ENCODE measurements at regions not wholly inside any gene's neighbourhood (a gene's known extent, or its start where the extent isn't known, plus 50 kb on each side); places are given as distances from the start of the nearest gene placed in this dataset.

DNA sequence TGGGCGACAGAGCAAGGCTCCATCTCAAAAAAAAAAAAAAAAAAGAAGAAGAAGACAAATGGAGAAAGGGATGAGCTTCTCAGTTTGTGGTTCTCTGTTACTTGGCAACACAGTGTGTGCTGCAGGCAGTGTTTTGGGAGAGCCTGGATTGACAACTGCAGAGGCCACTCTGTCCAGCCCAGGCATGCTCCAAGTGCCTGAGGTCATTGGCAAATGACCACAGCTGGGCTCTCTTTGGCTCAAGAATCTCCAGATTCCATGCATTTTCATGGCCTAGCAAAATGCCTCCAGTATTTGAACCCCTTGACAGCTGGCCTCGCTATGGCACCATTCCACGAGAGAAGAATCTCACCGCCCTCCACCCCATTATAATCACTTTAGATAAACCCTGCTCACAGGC is 126.2 kb downstream of the ANKRD60 start:
- no peak for TF ChIP-seq CTCF (conservative IDR thresholded peaks at IDR 0.05)
- Mint-ChIP-seq H3K4me3 (no peak overlapping the region), H3K27me3 (ENCODE audit: low read depth) (peaks cover 13% of the 10 kb centered on the region; the same call in 1 of the 2 replicates), H3K27ac (peak overlapping the region in 1 of 3 experiments; percentile 55; a peak in 1 of 7 replicates), H3K9me3 (peaks cover 0 to 4% of the 10 kb centered on the region in 2 experiments; a peak in 3 of 5 replicates), H3K4me1 (peaks cover 4 to 11% of the 10 kb centered on the region in 2 experiments; a peak in 3 of 4 replicates), H3K36me3 (ENCODE audit: insufficient read depth in 1 of 3, low read depth in 3 of 3) (no peaks in the 10 kb centered on the region; a peak in 2 of 7 replicates)
- Histone ChIP-seq H2BK15ac (ENCODE audit: low read depth, low read length) (no peak overlapping the region), H2AFZ (ENCODE audit: low read length) (no peak overlapping the region), H3K56ac (ENCODE audit: insufficient read length, low read depth, low read length) (no peak overlapping the region), H2AK5ac (ENCODE audit: insufficient read length, low read length) (no peak overlapping the region), H2BK12ac (ENCODE audit: insufficient read length, low read depth, low read length) (no peak overlapping the region), H4K8ac (replicated peaks; ENCODE audit: insufficient read length, low read depth, low read length) (no peak overlapping the region), H3K9me3 (ENCODE audit: control insufficient read depth, low read depth, low read length) (no peaks in the 10 kb centered on the region), H3K23me2 (ENCODE audit: insufficient read length, low read depth, low read length, poor library complexity, severe bottlenecking) (no peaks in the 10 kb centered on the region), H2BK20ac (ENCODE audit: low read depth, low read length, poor library complexity, severe bottlenecking) (no peak overlapping the region), H4K5ac (ENCODE audit: insufficient read length, low read depth, low read length) (no peak overlapping the region), H3K27me3 (ENCODE audit: insufficient read depth, low read length) (no peaks in the 10 kb centered on the region), H3K4me1 (ENCODE audit: insufficient read depth, low read length) (no peaks in the 10 kb centered on the region), H3K4ac (ENCODE audit: low read depth, low read length) (no peak overlapping the region), H3K79me2 (ENCODE audit: insufficient read depth, low read length) (no peaks in the 10 kb centered on the region), H3K79me1 (ENCODE audit: insufficient read depth, low read depth, low read length, poor library complexity, severe bottlenecking) (no peaks in the 10 kb centered on the region), H3K23ac (ENCODE audit: insufficient read length, low read depth, low read length) (no peak overlapping the region), H3K14ac (ENCODE audit: insufficient read depth, low read length) (no peak overlapping the region), H4K91ac (ENCODE audit: insufficient read length, low read depth, low read length) (no peak overlapping the region), H3K18ac (ENCODE audit: insufficient read length, low read depth, low read length) (no peak overlapping the region), H2BK5ac (ENCODE audit: insufficient read length, low read length) (no peak overlapping the region), H3T11ph (ENCODE audit: low read length) (no peak overlapping the region), H3K9ac (ENCODE audit: extremely low read depth, insufficient read length, low read length) (no peak overlapping the region), H4K20me1 (ENCODE audit: control insufficient read depth, insufficient read depth, insufficient read length) (no peaks in the 10 kb centered on the region), H3K4me2 (ENCODE audit: insufficient read depth, insufficient read length, low read length) (no peak overlapping the region), H2BK120ac (ENCODE audit: low read depth, low read length, poor library complexity, severe bottlenecking) (no peak overlapping the region), H3K27ac (ENCODE audit: insufficient read length, low read depth, low read length) (no peak overlapping the region)
- no peak for DNase-seq
- no CpG with 5 or more reads among the region's 4 CpGs for WGBS (ENCODE audit: extremely low coverage, insufficient read length, low lambda C conversion rate)
